H1 (cell line): ENCODE measurements at regions not wholly inside any gene's neighbourhood (a gene's known extent, or its start where the extent isn't known, plus 50 kb on each side); places are given as distances from the start of the nearest gene placed in this dataset.

Experiments
- EGR1 ChIP-seq: IDR thresholded peaks from 2 replicates; pipeline ENCODE4 v1.6.1; 2011; ENCODE audit warnings: low read depth, low read length, borderline replicate concordance
- JUN ChIP-seq: IDR thresholded peaks from 2 replicates; pipeline ENCODE4 v1.6.1; 2011; ENCODE audit warnings: low read depth, mild to moderate bottlenecking, improper control_type of control experiment, low read length
- TCF12 ChIP-seq: IDR thresholded peaks from 2 replicates; pipeline ENCODE4 v1.6.1; 2011; ENCODE audit warnings: low read depth, mild to moderate bottlenecking, low read length
- TF ChIP-seq, protein P1 (sequence below): fragments of 300-600 bp; sonication (generic); IDR thresholded peaks from 2 replicates; pipeline ENCODE4 v1.7.1; 2012; ENCODE audit warnings: low read length, moderate library complexity, mild to moderate bottlenecking, inconsistent platforms; ENCODE audit not compliant: insufficient replicate concordance

DNA sequence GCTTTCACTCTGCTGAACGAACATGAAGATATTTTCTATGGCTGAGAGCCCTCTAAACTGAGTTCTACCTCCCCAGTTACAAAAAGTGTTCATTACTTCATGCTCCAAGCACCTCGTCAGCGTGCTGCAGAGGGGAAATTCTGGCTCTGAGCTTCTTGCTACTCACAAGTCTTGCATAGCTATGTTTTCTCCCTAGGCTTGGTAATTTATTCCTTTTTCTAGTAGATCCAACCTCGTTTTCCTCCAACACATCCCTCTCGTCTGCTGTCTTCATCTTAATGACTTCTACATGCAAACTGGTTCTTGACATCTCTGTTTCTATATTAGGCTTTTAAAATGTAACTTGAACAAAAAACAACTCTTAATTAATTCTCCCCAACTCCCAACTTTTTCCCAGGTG is 1034.5 kb downstream of the REEP3 start (continued):
- TF ChIP-seq, protein P1, sequence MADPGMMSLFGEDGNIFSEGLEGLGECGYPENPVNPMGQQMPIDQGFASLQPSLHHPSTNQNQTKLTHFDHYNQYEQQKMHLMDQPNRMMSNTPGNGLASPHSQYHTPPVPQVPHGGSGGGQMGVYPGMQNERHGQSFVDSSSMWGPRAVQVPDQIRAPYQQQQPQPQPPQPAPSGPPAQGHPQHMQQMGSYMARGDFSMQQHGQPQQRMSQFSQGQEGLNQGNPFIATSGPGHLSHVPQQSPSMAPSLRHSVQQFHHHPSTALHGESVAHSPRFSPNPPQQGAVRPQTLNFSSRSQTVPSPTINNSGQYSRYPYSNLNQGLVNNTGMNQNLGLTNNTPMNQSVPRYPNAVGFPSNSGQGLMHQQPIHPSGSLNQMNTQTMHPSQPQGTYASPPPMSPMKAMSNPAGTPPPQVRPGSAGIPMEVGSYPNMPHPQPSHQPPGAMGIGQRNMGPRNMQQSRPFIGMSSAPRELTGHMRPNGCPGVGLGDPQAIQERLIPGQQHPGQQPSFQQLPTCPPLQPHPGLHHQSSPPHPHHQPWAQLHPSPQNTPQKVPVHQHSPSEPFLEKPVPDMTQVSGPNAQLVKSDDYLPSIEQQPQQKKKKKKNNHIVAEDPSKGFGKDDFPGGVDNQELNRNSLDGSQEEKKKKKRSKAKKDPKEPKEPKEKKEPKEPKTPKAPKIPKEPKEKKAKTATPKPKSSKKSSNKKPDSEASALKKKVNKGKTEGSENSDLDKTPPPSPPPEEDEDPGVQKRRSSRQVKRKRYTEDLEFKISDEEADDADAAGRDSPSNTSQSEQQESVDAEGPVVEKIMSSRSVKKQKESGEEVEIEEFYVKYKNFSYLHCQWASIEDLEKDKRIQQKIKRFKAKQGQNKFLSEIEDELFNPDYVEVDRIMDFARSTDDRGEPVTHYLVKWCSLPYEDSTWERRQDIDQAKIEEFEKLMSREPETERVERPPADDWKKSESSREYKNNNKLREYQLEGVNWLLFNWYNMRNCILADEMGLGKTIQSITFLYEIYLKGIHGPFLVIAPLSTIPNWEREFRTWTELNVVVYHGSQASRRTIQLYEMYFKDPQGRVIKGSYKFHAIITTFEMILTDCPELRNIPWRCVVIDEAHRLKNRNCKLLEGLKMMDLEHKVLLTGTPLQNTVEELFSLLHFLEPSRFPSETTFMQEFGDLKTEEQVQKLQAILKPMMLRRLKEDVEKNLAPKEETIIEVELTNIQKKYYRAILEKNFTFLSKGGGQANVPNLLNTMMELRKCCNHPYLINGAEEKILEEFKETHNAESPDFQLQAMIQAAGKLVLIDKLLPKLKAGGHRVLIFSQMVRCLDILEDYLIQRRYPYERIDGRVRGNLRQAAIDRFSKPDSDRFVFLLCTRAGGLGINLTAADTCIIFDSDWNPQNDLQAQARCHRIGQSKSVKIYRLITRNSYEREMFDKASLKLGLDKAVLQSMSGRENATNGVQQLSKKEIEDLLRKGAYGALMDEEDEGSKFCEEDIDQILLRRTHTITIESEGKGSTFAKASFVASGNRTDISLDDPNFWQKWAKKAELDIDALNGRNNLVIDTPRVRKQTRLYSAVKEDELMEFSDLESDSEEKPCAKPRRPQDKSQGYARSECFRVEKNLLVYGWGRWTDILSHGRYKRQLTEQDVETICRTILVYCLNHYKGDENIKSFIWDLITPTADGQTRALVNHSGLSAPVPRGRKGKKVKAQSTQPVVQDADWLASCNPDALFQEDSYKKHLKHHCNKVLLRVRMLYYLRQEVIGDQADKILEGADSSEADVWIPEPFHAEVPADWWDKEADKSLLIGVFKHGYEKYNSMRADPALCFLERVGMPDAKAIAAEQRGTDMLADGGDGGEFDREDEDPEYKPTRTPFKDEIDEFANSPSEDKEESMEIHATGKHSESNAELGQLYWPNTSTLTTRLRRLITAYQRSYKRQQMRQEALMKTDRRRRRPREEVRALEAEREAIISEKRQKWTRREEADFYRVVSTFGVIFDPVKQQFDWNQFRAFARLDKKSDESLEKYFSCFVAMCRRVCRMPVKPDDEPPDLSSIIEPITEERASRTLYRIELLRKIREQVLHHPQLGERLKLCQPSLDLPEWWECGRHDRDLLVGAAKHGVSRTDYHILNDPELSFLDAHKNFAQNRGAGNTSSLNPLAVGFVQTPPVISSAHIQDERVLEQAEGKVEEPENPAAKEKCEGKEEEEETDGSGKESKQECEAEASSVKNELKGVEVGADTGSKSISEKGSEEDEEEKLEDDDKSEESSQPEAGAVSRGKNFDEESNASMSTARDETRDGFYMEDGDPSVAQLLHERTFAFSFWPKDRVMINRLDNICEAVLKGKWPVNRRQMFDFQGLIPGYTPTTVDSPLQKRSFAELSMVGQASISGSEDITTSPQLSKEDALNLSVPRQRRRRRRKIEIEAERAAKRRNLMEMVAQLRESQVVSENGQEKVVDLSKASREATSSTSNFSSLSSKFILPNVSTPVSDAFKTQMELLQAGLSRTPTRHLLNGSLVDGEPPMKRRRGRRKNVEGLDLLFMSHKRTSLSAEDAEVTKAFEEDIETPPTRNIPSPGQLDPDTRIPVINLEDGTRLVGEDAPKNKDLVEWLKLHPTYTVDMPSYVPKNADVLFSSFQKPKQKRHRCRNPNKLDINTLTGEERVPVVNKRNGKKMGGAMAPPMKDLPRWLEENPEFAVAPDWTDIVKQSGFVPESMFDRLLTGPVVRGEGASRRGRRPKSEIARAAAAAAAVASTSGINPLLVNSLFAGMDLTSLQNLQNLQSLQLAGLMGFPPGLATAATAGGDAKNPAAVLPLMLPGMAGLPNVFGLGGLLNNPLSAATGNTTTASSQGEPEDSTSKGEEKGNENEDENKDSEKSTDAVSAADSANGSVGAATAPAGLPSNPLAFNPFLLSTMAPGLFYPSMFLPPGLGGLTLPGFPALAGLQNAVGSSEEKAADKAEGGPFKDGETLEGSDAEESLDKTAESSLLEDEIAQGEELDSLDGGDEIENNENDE = no peak
- no peak for TF ChIP-seq TCF12
- TF ChIP-seq EGR1 = no peak
- TF ChIP-seq JUN = no peak
